Progenitor cell of endocrine pancreas (in vitro differentiated cells): ENCODE measurements at regions not wholly inside any gene's neighbourhood (a gene's known extent, or its start where the extent isn't known, plus 50 kb on each side); places are given as distances from the start of the nearest gene placed in this dataset.

Source experiments
- DNase-seq: peaks from one replicate; pipeline ENCODE4 v3.0.0; 2021; ENCODE audit warnings: low spot score; ENCODE audit not compliant: unreplicated experiment
- H3K27ac Mint-ChIP-seq: 2 replicates; pipeline ENCODE4 v1.8.0; 2021; ENCODE audit warnings: mild to moderate bottlenecking, moderate library complexity, mixed read lengths
- H3K27me3 Mint-ChIP-seq: 2 replicates; pipeline ENCODE4 v1.8.0; 2021; ENCODE audit warnings: mixed read lengths
- H3K36me3 Mint-ChIP-seq: 2 replicates; pipeline ENCODE4 v1.8.0; 2022; ENCODE audit warnings: mixed read lengths; ENCODE audit not compliant: insufficient read depth
- H3K4me1 Mint-ChIP-seq: 2 replicates; pipeline ENCODE4 v1.8.0; 2021; ENCODE audit warnings: low read depth, mixed read lengths
- H3K4me3 Mint-ChIP-seq: 2 replicates; pipeline ENCODE4 v1.8.0; 2021; ENCODE audit warnings: low read depth, mild to moderate bottlenecking, moderate library complexity, mixed read lengths
- H3K9me3 Mint-ChIP-seq: 2 replicates; pipeline ENCODE4 v1.8.0; 2021; ENCODE audit warnings: low read depth, mixed read lengths
- TF ChIP-seq, protein P1 (sequence below): fragments of 200-600 bp; sonication (generic); IDR thresholded peaks from one replicate; pipeline ENCODE4 v1.5.0; 2021; ENCODE audit warnings: antibody characterized with exemption, mild to moderate bottlenecking; ENCODE audit not compliant: unreplicated experiment

DNA sequence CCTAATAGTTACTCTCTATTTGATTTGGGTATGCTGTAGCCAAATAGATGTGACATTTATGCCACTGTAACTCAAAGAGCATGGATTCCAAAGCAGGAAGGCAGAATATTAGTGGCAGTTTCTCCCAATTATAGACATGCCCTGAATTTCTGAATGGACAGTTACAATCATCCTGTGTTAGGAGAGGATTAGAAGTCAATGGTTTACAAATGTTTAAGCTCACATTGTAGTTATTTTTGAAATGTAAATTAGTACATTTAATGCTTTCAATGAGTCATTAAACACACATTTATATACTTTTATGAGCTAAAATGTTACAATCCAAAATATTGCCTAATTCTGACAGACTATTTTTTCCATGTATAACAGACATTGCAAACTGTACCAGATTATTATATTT, 62.3 kb upstream of the CDH18 start:
- DNase-seq = no peak
- peaks cover 2% of the 10 kb centered on the region for H3K9me3 Mint-ChIP-seq
- peaks cover 3% of the 10 kb centered on the region for H3K27me3 Mint-ChIP-seq
- no peak overlapping the region for H3K27ac Mint-ChIP-seq
- H3K4me1 Mint-ChIP-seq = peaks cover 3% of the 10 kb centered on the region
- no peak overlapping the region for H3K4me3 Mint-ChIP-seq
- TF ChIP-seq, protein P1, sequence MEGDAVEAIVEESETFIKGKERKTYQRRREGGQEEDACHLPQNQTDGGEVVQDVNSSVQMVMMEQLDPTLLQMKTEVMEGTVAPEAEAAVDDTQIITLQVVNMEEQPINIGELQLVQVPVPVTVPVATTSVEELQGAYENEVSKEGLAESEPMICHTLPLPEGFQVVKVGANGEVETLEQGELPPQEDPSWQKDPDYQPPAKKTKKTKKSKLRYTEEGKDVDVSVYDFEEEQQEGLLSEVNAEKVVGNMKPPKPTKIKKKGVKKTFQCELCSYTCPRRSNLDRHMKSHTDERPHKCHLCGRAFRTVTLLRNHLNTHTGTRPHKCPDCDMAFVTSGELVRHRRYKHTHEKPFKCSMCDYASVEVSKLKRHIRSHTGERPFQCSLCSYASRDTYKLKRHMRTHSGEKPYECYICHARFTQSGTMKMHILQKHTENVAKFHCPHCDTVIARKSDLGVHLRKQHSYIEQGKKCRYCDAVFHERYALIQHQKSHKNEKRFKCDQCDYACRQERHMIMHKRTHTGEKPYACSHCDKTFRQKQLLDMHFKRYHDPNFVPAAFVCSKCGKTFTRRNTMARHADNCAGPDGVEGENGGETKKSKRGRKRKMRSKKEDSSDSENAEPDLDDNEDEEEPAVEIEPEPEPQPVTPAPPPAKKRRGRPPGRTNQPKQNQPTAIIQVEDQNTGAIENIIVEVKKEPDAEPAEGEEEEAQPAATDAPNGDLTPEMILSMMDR = no peak
- H3K36me3 Mint-ChIP-seq = no peaks in the 10 kb centered on the region

DNA sequence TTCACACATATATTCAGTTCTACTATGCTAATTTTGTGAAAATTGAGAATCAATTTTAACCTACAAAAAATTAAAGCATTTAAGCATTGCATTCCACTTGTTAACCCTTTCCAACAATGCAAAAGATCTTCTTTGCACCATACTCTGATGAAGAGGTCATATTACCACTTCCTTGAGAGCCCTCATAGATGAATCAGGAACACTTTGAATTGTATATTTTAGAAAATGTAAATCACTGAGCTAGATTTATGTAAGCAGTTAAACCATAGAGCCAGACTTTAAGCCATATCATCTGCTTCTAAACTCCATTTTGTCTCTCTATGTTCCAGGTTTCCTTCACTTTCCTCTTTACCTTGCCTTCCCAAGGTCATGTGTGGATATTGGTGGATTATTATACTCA, 56.5 kb upstream of the CDH18 start:
- H3K27ac Mint-ChIP-seq = no peak overlapping the region
- no peak for DNase-seq
- peaks cover 4% of the 10 kb centered on the region for H3K9me3 Mint-ChIP-seq
- peaks cover 4% of the 10 kb centered on the region for H3K4me1 Mint-ChIP-seq
- H3K27me3 Mint-ChIP-seq = peaks cover 3% of the 10 kb centered on the region
- H3K36me3 Mint-ChIP-seq = no peaks in the 10 kb centered on the region
- no peak overlapping the region for H3K4me3 Mint-ChIP-seq
- TF ChIP-seq, protein P1 = no peak

DNA sequence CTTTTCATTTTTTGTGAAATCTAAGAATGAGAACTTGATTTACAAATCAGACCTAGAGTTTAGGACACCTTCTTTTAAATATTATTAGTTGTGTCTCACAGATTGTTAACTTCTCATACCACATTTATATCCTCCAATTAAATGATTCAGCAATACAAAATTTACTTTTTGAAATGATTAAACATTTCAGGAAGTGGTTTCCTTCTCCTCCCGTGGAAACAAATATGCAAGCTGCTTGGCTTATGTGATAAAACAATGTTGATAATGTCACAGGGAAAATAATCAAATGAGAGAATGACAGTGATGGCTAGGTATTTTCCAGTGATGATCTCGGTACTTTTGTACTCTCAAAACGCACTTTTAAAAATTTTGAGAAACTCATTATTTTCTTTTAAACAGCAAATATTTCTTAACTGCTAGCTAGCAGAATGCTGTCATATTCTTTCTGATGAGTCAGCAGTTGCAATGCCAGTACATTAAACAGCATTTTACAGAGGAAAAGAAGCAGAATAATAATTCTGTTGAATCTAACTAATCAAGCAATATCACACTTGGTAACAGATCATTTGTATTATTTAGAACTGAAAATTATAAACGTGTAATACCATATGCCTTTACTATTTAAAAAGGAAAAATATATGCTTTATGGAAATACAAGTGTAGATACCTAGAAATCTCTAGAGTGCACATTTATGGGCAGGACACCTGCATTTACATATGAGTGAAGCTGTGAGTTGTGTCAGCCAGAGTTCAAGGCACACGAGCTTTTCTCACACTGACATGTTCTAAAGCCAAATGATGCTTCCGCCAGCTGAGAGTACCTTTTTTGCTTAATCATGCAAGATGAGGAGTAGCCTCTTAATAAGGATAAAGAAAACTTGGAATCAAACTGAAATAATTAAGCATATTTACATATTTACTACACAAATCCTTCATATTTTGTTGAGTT, 53.6 kb upstream of the CDH18 start:
- peaks cover 1% of the 10 kb centered on the region for H3K4me1 Mint-ChIP-seq
- no peak overlapping the region for H3K27ac Mint-ChIP-seq
- H3K36me3 Mint-ChIP-seq = peaks cover 6% of the 10 kb centered on the region
- peaks cover 3% of the 10 kb centered on the region for H3K27me3 Mint-ChIP-seq
- DNase-seq = no peak
- H3K4me3 Mint-ChIP-seq = no peak overlapping the region
- peaks cover 21% of the 10 kb centered on the region for H3K9me3 Mint-ChIP-seq
- TF ChIP-seq, protein P1 = no peak

DNA sequence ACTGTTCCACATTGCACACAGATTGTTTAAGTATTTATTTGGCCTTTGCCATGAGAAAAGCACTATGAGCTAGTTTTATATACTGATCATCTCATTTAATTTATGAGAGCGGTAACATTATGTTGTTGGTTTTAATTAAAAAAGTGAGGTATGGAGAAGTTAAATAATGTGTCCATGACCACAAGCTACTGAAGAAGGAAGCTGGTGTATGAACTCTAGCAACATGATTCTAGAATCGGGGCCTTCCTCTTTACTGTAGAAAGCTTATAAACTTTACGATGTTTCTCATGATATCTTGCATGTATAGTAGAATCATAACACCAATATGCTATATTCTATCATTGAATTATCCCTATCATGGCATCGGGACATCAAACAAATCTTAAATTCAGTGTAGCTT, 52.9 kb upstream of the CDH18 start:
- no peak overlapping the region for H3K4me3 Mint-ChIP-seq
- H3K27me3 Mint-ChIP-seq = peaks cover 1% of the 10 kb centered on the region
- DNase-seq = no peak
- TF ChIP-seq, protein P1 = no peak
- H3K36me3 Mint-ChIP-seq = peaks cover 6% of the 10 kb centered on the region
- H3K4me1 Mint-ChIP-seq = peaks cover 1% of the 10 kb centered on the region
- H3K9me3 Mint-ChIP-seq = peaks cover 21% of the 10 kb centered on the region
- no peak overlapping the region for H3K27ac Mint-ChIP-seq
